Stomach smooth muscle (tissue), 2 donors: ENCODE measurements at regions not wholly inside any gene's neighbourhood (a gene's known extent, or its start where the extent isn't known, plus 50 kb on each side); places are given as distances from the start of the nearest gene placed in this dataset.
"Not testable (repeated sequence)": the region's sequence is repeated elsewhere in the genome, so short reads cannot be mapped to it uniquely, and the experiment has no call there.

Experiments used
- H3K27ac ChIP-seq: one replicate; pipeline ENCODE4 v1.7.0; 2013; ENCODE audit warnings: mild to moderate bottlenecking, low read length, inconsistent platforms
- H3K27me3 ChIP-seq, 2 donors: one replicate each; pipeline ENCODE4 v1.7.0; 2013; ENCODE audit warnings: low read length in 2 of 2; ENCODE audit not compliant: insufficient read depth in 2 of 2, control insufficient read depth in 1 of 2
- H3K36me3 ChIP-seq, 2 donors: one replicate each; pipeline ENCODE4 v1.7.0; 2013; ENCODE audit warnings: low read length in 2 of 2; ENCODE audit not compliant: control insufficient read depth in 2 of 2, insufficient read depth in 2 of 2
- H3K4me1 ChIP-seq: one replicate; pipeline ENCODE4 v1.7.0; 2013; ENCODE audit warnings: low read length; ENCODE audit not compliant: control insufficient read depth, insufficient read depth
- H3K4me3 ChIP-seq, 2 donors: one replicate each; pipeline ENCODE4 v1.7.0; 2013; ENCODE audit warnings: low read length in 2 of 2
- H3K9ac ChIP-seq, 2 donors: one replicate each; pipeline ENCODE4 v1.7.0; 2013; ENCODE audit warnings: low read length in 2 of 2, mild to moderate bottlenecking in 1 of 2
- H3K9me3 ChIP-seq, 2 donors: one replicate each; pipeline ENCODE4 v1.7.0; 2013; ENCODE audit warnings: low read length in 2 of 2; ENCODE audit not compliant: control insufficient read depth in 2 of 2
- donor health status: healthy.
- donor health status: Pancreatic carcinoma.

GRCh38 chr6:76779068-76779467 is 684.2 kb downstream of the HTR1B start:
- H3K36me3 ChIP-seq = no peaks in the 10 kb centered on the region
- H3K9me3 ChIP-seq = no peaks in the 10 kb centered on the region
- H3K27me3 ChIP-seq = no peaks in the 10 kb centered on the region
- H3K4me1 ChIP-seq = no peaks in the 10 kb centered on the region
- H3K27ac ChIP-seq = no peak overlapping the region
- no peak overlapping the region for H3K9ac ChIP-seq
- no peak overlapping the region for H3K4me3 ChIP-seq

DNA sequence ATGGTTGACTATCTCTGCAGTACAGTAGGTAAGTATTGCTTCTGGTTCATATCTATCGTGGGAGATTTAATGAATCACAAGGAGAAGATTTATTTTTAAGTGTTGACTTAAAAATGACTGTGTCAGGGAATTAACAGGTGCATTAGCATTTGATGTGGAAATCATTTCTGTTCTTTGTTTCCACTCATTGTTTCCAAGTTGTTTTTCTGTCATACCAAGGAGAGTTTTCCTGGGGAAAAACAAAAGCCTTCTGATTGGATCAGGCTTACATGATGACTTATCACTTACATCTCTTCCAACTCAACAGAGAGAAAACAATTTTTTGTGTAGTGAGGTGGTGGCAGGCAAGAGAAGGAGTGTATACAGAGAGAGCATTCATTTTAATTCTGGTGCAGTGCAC is 686.4 kb downstream of the HTR1B start:
- Histone ChIP-seq H3K9me3 (no peaks in the 10 kb centered on the region), H3K9ac (no peak overlapping the region), H3K36me3 (no peaks in the 10 kb centered on the region), H3K4me3 (no peak overlapping the region), H3K27me3 (no peaks in the 10 kb centered on the region), H3K4me1 (no peaks in the 10 kb centered on the region), H3K27ac (no peak overlapping the region)

DNA sequence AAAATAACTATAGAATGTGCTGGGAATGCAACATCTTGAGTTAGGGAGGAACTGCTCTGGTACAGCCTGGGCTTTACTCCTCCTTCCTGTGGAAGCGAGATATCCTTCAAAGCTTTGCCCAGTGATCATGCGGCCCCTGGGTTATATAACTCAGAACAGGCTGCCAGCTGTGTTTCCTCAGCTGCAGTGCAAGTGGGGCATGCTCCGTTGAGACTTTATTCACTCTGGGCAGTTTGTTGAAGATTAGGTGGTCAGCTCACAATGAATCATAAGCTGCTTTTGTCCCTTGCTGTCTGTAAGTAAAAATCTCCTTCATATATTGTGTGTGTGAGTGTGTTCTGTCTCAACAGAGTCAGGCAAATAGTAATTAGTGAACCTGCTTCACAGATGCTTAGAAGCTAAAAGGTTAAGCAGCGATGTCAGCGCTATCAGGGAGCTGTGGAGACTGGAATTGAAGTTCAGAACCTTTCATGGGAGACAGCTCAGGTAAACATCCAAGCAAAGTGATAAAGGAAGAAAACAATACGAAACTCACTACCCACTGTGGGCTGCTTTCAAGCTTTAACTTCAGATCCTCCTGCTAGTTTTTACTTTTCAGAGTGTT is 688.4 kb downstream of the HTR1B start:
- Histone ChIP-seq H3K27ac (no peak overlapping the region), H3K27me3 (no peaks in the 10 kb centered on the region), H3K4me3 (no peak overlapping the region)

DNA sequence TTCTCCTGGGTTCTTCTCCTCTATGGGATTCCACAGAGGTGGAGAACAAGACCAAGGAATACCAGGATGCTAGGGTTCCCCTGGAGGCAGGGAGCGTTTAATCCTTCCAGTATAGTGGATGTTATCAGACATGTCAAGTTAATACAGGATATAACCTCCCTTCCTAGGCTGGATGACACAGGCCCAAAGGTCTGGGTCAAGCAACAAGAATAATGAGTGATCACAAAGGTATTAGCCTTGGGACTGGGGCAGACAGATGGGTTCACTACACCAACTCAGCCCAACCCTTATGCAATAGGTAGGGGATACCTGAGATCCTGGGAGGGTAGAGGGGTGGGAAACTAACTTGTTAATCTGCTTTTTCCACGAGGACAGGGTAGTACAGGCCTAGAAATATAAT is 690.3 kb downstream of the HTR1B start:
- peaks cover 2% of the 10 kb centered on the region for H3K4me1 ChIP-seq
- no peaks in the 10 kb centered on the region for H3K9me3 ChIP-seq
- H3K4me3 ChIP-seq = no peak overlapping the region
- H3K27me3 ChIP-seq = no peaks in the 10 kb centered on the region
- H3K36me3 ChIP-seq = no peaks in the 10 kb centered on the region
- H3K27ac ChIP-seq = no peak overlapping the region
- H3K9ac ChIP-seq = no peak overlapping the region

More for the DNA sequence above, 688.4 kb downstream of the HTR1B start:
- H3K9me3 ChIP-seq = no peaks in the 10 kb centered on the region
- H3K4me1 ChIP-seq = peaks cover 2% of the 10 kb centered on the region
- no peak overlapping the region for H3K9ac ChIP-seq
- no peaks in the 10 kb centered on the region for H3K36me3 ChIP-seq

DNA sequence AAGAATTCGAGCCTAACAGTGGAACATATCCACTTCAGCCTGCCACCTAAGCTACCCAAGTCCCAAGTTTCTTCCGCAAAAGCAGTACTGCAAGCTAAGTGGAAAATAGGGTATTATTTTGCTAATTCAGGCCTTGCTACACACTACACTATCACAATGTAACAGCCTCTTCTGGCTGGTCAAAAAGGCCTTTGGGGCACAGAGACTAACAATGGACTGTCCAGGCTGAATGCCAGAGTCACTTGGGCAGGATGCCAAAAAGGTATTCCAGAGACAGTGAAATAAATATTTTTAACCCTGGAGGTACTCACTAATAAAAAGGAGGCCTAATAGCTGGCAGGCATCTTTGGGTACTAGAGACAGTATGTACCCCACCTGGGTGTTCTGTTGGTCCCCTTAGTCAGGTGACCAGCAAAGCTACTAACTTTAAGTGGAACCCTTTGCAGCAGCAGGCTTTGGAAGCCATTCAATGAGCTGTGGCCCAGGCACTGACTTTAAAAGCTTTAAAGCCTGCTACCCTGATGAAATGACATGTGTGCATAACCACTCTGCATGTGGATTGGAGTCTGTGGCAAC is 692.1 kb downstream of the HTR1B start:
- H3K4me3 ChIP-seq = no peak overlapping the region
- no peak overlapping the region for H3K9ac ChIP-seq
- H3K4me1 ChIP-seq = peaks cover 2% of the 10 kb centered on the region
- no peaks in the 10 kb centered on the region for H3K9me3 ChIP-seq
- H3K27me3 ChIP-seq = no peaks in the 10 kb centered on the region
- no peak overlapping the region for H3K27ac ChIP-seq
- no peaks in the 10 kb centered on the region for H3K36me3 ChIP-seq

DNA sequence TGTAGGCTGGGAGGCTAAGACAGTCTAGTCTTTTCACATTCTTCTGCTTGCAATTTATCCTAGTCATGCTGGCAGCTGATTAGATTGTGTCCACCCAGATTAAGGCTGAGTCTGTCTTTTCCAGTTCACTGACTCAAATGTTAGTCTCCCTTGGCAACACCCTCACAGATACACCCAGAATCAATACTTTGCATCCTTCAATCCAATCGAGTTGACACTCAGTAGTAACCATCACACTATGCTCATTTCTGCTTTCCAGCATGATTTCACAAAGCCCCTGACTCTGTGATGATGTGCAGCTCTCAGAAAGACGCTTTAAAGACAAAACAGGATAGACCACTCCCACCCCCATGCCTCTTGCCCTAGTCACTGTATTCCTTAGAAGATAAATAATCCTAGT is 693.0 kb downstream of the HTR1B start:
- Histone ChIP-seq H3K4me3 (no peak overlapping the region), H3K4me1 (peaks cover 2% of the 10 kb centered on the region), H3K27me3 (no peaks in the 10 kb centered on the region), H3K36me3 (no peaks in the 10 kb centered on the region), H3K9ac (no peak overlapping the region), H3K9me3 (no peaks in the 10 kb centered on the region), H3K27ac (no peak overlapping the region)

DNA sequence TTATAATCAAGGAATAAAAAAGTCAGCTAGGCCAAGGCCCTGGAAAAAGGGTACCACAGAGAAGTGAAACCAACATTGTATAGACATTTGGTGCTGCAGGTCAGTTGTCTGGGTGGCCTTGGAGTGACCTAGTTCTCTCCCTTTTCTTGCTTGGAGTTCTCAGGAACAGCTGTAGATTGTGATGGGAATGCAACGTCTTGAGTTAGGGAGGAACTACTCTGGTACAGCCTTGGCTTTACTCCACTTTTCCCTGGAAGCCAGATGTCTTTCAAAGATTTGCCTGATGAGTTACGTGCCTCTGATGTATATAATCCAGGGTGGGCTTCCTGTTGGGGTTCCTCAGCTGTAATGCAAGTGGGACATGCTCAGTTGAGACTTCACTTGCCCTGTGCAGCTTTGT is 694.7 kb downstream of the HTR1B start:
- peaks cover 2% of the 10 kb centered on the region for H3K4me1 ChIP-seq
- no peaks in the 10 kb centered on the region for H3K36me3 ChIP-seq
- H3K9me3 ChIP-seq = no peaks in the 10 kb centered on the region
- no peaks in the 10 kb centered on the region for H3K27me3 ChIP-seq
- H3K27ac ChIP-seq = no peak overlapping the region
- no peak overlapping the region for H3K9ac ChIP-seq
- H3K4me3 ChIP-seq = no peak overlapping the region

GRCh38 chr6:76764057-76764456 is 691.6 kb upstream of the IMPG1 start:
- Histone ChIP-seq H3K4me1 (no peaks in the 10 kb centered on the region), H3K9me3 (no peaks in the 10 kb centered on the region), H3K4me3 (no peak overlapping the region), H3K27ac (no peak overlapping the region), H3K27me3 (no peaks in the 10 kb centered on the region), H3K9ac (no peak overlapping the region), H3K36me3 (no peaks in the 10 kb centered on the region)

GRCh38 chr6:76752841-76753240 is 680.4 kb upstream of the IMPG1 start:
- Histone ChIP-seq H3K27ac (no peak overlapping the region), H3K36me3 (no peaks in the 10 kb centered on the region), H3K4me3 (no peak overlapping the region), H3K9me3 (no peaks in the 10 kb centered on the region), H3K4me1 (no peaks in the 10 kb centered on the region), H3K27me3 (no peaks in the 10 kb centered on the region), H3K9ac (no peak overlapping the region)

DNA sequence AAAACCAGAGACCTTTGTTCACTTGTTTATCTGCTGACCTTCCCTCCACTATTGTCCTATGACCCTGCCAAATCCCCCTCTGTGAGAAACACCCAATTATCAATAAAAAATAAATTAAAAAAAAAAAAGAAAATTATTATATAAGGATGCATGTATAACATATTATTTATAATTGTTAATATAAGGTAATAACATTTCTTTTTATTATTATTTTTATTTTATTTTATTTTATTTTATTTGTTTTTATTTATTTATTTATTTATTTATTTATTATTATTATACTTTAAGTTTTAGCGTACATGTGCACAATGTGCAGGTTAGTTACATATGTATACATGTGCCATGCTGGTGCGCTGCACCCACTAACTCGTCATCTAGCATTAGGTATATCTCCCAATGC is 672.9 kb upstream of the IMPG1 start:
- not testable (repeated sequence) for H3K9ac ChIP-seq, H3K9me3 ChIP-seq, H3K4me1 ChIP-seq, H3K27me3 ChIP-seq, H3K36me3 ChIP-seq, H3K4me3 ChIP-seq, H3K27ac ChIP-seq

GRCh38 chr6:76744151-76744720 is 671.8 kb upstream of the IMPG1 start:
- H3K9ac ChIP-seq, H3K4me1 ChIP-seq, H3K27ac ChIP-seq, H3K4me3 ChIP-seq, H3K27me3 ChIP-seq, H3K36me3 ChIP-seq, H3K9me3 ChIP-seq: not testable (repeated sequence)
